ENCODE measurements at regions not wholly inside any gene's neighbourhood (a gene's known extent, or its start where the extent isn't known, plus 50 kb on each side); places are given as distances from the start of the nearest gene placed in this dataset.

DNA sequence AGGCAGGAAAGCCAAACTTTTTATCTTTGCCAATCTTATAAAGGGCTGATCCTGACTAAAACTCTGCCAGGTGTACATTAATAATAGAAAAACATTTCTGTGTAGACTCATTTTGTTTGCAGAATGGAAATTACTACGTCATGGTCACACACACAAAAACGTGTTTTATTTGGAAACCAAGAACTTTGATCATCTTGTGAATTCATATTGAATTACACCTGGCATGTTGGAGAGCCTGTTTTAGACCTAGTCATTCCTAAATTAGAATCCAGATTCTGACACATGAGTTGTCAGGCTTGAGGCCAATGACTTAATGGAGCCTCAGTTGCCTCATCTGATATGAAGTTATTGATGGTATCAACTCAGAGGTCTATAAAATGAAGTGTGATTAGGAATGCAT lies 235.6 kb upstream of the TENM4 start:
- Histone ChIP-seq H3K4me2 (ENCODE audit: low read length) (no peak overlapping the region), H3K27me3 (ENCODE audit: control insufficient read depth, low read length) (no peaks in the 10 kb centered on the region), H3F3A (ENCODE audit: control insufficient read depth, insufficient read depth) (no peaks in the 10 kb centered on the region), H3K4me1 (ENCODE audit: control insufficient read depth, low read length) (no peaks in the 10 kb centered on the region), H3K27ac (ENCODE audit: low read depth, low read length) (no peak overlapping the region), H3K79me2 (ENCODE audit: control insufficient read depth, low read length) (no peaks in the 10 kb centered on the region), H4K20me1 (ENCODE audit: control insufficient read depth, insufficient read depth, low read depth, low read length) (no peaks in the 10 kb centered on the region), H3K9me2 (replicated peaks; ENCODE audit: control insufficient read depth, low read length) (no peaks in the 10 kb centered on the region), H3K4me3 (ENCODE audit: low read length) (no peak overlapping the region), H3K36me3 (ENCODE audit: control insufficient read depth, low read length) (no peaks in the 10 kb centered on the region), H3K9me3 (ENCODE audit: control insufficient read depth, insufficient read depth, low read length) (no peaks in the 10 kb centered on the region; the same call in 1 of the 2 replicates)
- no peak for TF ChIP-seq EZH2phosphoT487 (IDR thresholded peaks at IDR 0.05; ENCODE audit: borderline replicate concordance, low read length)
- TF ChIP-seq, protein P1, sequence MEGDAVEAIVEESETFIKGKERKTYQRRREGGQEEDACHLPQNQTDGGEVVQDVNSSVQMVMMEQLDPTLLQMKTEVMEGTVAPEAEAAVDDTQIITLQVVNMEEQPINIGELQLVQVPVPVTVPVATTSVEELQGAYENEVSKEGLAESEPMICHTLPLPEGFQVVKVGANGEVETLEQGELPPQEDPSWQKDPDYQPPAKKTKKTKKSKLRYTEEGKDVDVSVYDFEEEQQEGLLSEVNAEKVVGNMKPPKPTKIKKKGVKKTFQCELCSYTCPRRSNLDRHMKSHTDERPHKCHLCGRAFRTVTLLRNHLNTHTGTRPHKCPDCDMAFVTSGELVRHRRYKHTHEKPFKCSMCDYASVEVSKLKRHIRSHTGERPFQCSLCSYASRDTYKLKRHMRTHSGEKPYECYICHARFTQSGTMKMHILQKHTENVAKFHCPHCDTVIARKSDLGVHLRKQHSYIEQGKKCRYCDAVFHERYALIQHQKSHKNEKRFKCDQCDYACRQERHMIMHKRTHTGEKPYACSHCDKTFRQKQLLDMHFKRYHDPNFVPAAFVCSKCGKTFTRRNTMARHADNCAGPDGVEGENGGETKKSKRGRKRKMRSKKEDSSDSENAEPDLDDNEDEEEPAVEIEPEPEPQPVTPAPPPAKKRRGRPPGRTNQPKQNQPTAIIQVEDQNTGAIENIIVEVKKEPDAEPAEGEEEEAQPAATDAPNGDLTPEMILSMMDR (IDR thresholded peaks at IDR 0.05; ENCODE audit: low read depth, low read length, poor library complexity, severe bottlenecking): no peak

DNA sequence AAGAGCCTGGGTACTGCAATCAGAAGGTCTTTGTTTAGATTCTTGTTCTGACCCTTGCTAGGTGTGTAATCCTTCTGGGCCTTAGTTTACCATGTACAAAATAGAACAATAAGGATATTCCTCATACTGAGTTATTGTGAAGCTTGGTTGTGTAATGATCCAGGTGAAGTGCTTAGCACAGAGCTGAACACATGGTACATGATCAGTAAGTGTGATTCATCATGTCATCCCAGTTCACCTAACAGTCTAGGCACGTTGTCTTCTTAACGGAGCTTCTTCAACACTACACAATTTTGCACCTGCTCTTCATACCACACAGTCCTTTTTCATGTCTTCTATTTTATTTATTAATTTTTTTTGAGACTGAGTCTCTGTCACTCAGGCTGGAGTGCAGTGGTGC lies 234.3 kb upstream of the TENM4 start:
- TF ChIP-seq, protein P1 (IDR thresholded peaks at IDR 0.05; ENCODE audit: low read depth, low read length, poor library complexity, severe bottlenecking): no peak
- no peak for TF ChIP-seq EZH2phosphoT487 (IDR thresholded peaks at IDR 0.05; ENCODE audit: borderline replicate concordance, low read length)
- Histone ChIP-seq H3K4me1 (ENCODE audit: control insufficient read depth, low read length) (no peaks in the 10 kb centered on the region), H3K27me3 (ENCODE audit: control insufficient read depth, low read length) (no peaks in the 10 kb centered on the region), H3F3A (ENCODE audit: control insufficient read depth, insufficient read depth) (no peaks in the 10 kb centered on the region), H4K20me1 (ENCODE audit: control insufficient read depth, insufficient read depth, low read depth, low read length) (no peaks in the 10 kb centered on the region), H3K36me3 (ENCODE audit: control insufficient read depth, low read length) (no peaks in the 10 kb centered on the region), H3K9me2 (replicated peaks; ENCODE audit: control insufficient read depth, low read length) (no peaks in the 10 kb centered on the region), H3K4me2 (ENCODE audit: low read length) (no peak overlapping the region), H3K4me3 (ENCODE audit: low read length) (no peak overlapping the region), H3K79me2 (ENCODE audit: control insufficient read depth, low read length) (no peaks in the 10 kb centered on the region), H3K27ac (ENCODE audit: low read depth, low read length) (no peak overlapping the region), H3K9me3 (ENCODE audit: control insufficient read depth, insufficient read depth, low read length) (no peaks in the 10 kb centered on the region; the same call in 1 of the 2 replicates)

DNA sequence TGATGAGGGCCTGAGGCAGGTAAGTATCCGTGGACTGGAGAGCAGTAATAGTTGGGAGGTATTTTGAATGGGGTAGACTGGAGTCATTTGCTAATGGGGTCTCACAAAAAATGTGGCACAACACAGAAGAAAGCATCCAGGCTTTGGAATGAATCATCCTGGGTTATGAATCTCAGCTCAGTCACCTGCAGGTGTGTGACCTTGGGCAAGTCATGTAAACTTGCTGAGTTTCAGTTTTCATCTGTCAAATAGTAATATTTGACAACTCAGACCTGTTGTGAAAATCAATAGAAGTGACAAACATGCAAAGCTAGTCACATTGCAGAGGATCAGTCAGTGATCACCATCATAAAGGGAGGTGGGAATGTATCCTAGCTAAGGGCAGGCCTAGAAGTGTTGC lies 232.0 kb upstream of the TENM4 start:
- Histone ChIP-seq H3K36me3 (ENCODE audit: control insufficient read depth, low read length) (no peaks in the 10 kb centered on the region), H3K4me1 (ENCODE audit: control insufficient read depth, low read length) (no peaks in the 10 kb centered on the region), H3K27ac (ENCODE audit: low read depth, low read length) (no peak overlapping the region), H3K27me3 (ENCODE audit: control insufficient read depth, low read length) (no peaks in the 10 kb centered on the region), H3K9me2 (replicated peaks; ENCODE audit: control insufficient read depth, low read length) (no peaks in the 10 kb centered on the region), H3K79me2 (ENCODE audit: control insufficient read depth, low read length) (no peaks in the 10 kb centered on the region), H4K20me1 (ENCODE audit: control insufficient read depth, insufficient read depth, low read depth, low read length) (no peaks in the 10 kb centered on the region), H3K4me3 (ENCODE audit: low read length) (no peak overlapping the region), H3K9me3 (ENCODE audit: control insufficient read depth, insufficient read depth, low read length) (no peaks in the 10 kb centered on the region; the same call in 1 of the 2 replicates), H3F3A (ENCODE audit: control insufficient read depth, insufficient read depth) (no peaks in the 10 kb centered on the region), H3K4me2 (ENCODE audit: low read length) (no peak overlapping the region)
- TF ChIP-seq, protein P1 (IDR thresholded peaks at IDR 0.05; ENCODE audit: low read depth, low read length, poor library complexity, severe bottlenecking): no peak
- TF ChIP-seq EZH2phosphoT487 (IDR thresholded peaks at IDR 0.05; ENCODE audit: borderline replicate concordance, low read length): no peak
